HG03139 (cell line): ENCODE measurements at regions not wholly inside any gene's neighbourhood (a gene's known extent, or its start where the extent isn't known, plus 50 kb on each side); places are given as distances from the start of the nearest gene placed in this dataset.

Experiments
- ATAC-seq: cut with Tn5 transposase; IDR thresholded peaks from one replicate; pipeline ENCODE4 v1.9.1; 2021; ENCODE audit not compliant: unreplicated experiment

- no peak for ATAC-seq
These were observed 104.8 kb upstream of the CWC22 start for GRCh38 chr2:180111901-180112300.

GRCh38 chr2:180110469-180110868 is 103.4 kb upstream of the CWC22 start:
- no peak for ATAC-seq

GRCh38 chr2:180101846-180102245 is 94.7 kb upstream of the CWC22 start:
- ATAC-seq, result no peak

GRCh38 chr2:180099308-180099707 is 92.2 kb upstream of the CWC22 start:
- no peak for ATAC-seq

GRCh38 chr2:180085144-180085543 is 78.0 kb upstream of the CWC22 start:
- ATAC-seq, result no peak

GRCh38 chr2:180077295-180077906 is 70.3 kb upstream of the CWC22 start:
- ATAC-seq, result no peak

GRCh38 chr2:180075870-180076269 is 68.8 kb upstream of the CWC22 start:
- no peak for ATAC-seq

GRCh38 chr2:180071797-180072196 is 64.7 kb upstream of the CWC22 start:
- no peak for ATAC-seq

- no peak for ATAC-seq
These were observed 56.5 kb upstream of the CWC22 start for GRCh38 chr2:180063494-180064092.

- no peak for ATAC-seq
These were observed 55.1 kb upstream of the CWC22 start for GRCh38 chr2:180062178-180062577.

- ATAC-seq, result no peak
These were observed 54.4 kb upstream of the CWC22 start for GRCh38 chr2:180061546-180061945.

- ATAC-seq, result no peak
These were observed 54.0 kb upstream of the CWC22 start for GRCh38 chr2:180061085-180061484.

GRCh38 chr2:180058993-180059392 is 51.9 kb upstream of the CWC22 start:
- no peak for ATAC-seq

- no peak for ATAC-seq
These were observed 50.8 kb upstream of the CWC22 start for GRCh38 chr2:180057706-180058412.
